GM23338 (cell line): ENCODE measurements at regions not wholly inside any gene's neighbourhood (a gene's known extent, or its start where the extent isn't known, plus 50 kb on each side); places are given as distances from the start of the nearest gene placed in this dataset.
"Not testable (repeated sequence)": the region's sequence is repeated elsewhere in the genome, so short reads cannot be mapped to it uniquely, and the experiment has no call there.

ENCODE experiments used
- ATAC-seq: fragments of 200-7000 bp; cut with Tn5 transposase; 3 replicates; pipeline ENCODE4 v1.9.1; 2020
- DNase-seq: peaks from one replicate; pipeline ENCODE4 v3.0.0-alpha.2; 2015; ENCODE audit warnings: low spot score
- H2AFZ ChIP-seq: fragments of 200-600 bp; sonication (generic); 2 replicates; pipeline ENCODE4 v1.8.0; 2016; ENCODE audit warnings: antibody characterized with exemption, mild to moderate bottlenecking, moderate library complexity
- H3F3A ChIP-seq: fragments of 200-600 bp; sonication (generic); replicated peaks from 2 replicates; pipeline ENCODE4 v1.8.0; 2017; ENCODE audit warnings: antibody characterized with exemption, mixed run types, low read depth
- H3K27ac ChIP-seq: fragments of 200-600 bp; sonication (generic); 2 replicates; pipeline ENCODE4 v1.6.1; 2016; ENCODE audit warnings: low read depth
- H3K27me3 ChIP-seq: fragments of 200-600 bp; sonication (generic); 2 replicates; pipeline ENCODE4 v1.8.0; 2016; ENCODE audit warnings: mild to moderate bottlenecking, mixed run types, moderate library complexity; ENCODE audit not compliant: insufficient read depth
- H3K36me3 ChIP-seq: fragments of 200-600 bp; sonication (generic); 2 replicates; pipeline ENCODE4 v1.8.0; 2016; ENCODE audit warnings: mild to moderate bottlenecking; ENCODE audit not compliant: insufficient read depth
- H3K4me1 ChIP-seq: fragments of 200-600 bp; sonication (generic); 2 replicates; pipeline ENCODE4 v1.8.0; 2016; ENCODE audit warnings: mild to moderate bottlenecking, moderate library complexity; ENCODE audit not compliant: insufficient read depth
- H3K4me2 ChIP-seq: fragments of 200-600 bp; sonication (generic); 2 replicates; pipeline ENCODE4 v1.7.1; 2017; ENCODE audit warnings: mixed run types
- H3K4me3 ChIP-seq: fragments of 200-600 bp; sonication (generic); 2 replicates; pipeline ENCODE4 v1.6.1; 2016; ENCODE audit warnings: mixed run types
- H3K79me2 ChIP-seq: fragments of 200-600 bp; sonication (generic); replicated peaks from 2 replicates; pipeline ENCODE4 v1.8.0; 2017; ENCODE audit warnings: mild to moderate bottlenecking; ENCODE audit not compliant: insufficient read depth
- H3K9me2 ChIP-seq: fragments of 200-600 bp; sonication (generic); 2 replicates; pipeline ENCODE4 v1.8.0; 2017; ENCODE audit not compliant: insufficient read depth
- H4K20me1 ChIP-seq: fragments of 200-600 bp; sonication (generic); replicated peaks from 2 replicates; pipeline ENCODE4 v1.8.0; 2017; ENCODE audit warnings: mild to moderate bottlenecking; ENCODE audit not compliant: insufficient read depth
- H3K27ac Mint-ChIP-seq: 2 replicates; pipeline ENCODE4 v1.8.0; 2020; ENCODE audit warnings: inconsistent platforms, mild to moderate bottlenecking, moderate library complexity, mixed read lengths
- H3K27me3 Mint-ChIP-seq: 3 replicates; pipeline ENCODE4 v1.8.0; 2022; ENCODE audit warnings: low read depth, mild to moderate bottlenecking, moderate library complexity, mixed read lengths, inconsistent platforms; ENCODE audit not compliant: insufficient read depth, poor library complexity
- H3K36me3 Mint-ChIP-seq: 3 replicates; pipeline ENCODE4 v1.8.0; 2021; ENCODE audit warnings: low read depth, mild to moderate bottlenecking, inconsistent platforms, moderate library complexity, mixed read lengths
- H3K4me1 Mint-ChIP-seq: 3 replicates; pipeline ENCODE4 v1.8.0; 2020; ENCODE audit warnings: mild to moderate bottlenecking, inconsistent platforms, mixed read lengths
- H3K4me3 Mint-ChIP-seq: 3 replicates; pipeline ENCODE4 v1.8.0; 2021; ENCODE audit warnings: moderate library complexity, mild to moderate bottlenecking, inconsistent platforms, mixed read lengths
- H3K9me3 Mint-ChIP-seq: 3 replicates; pipeline ENCODE4 v1.8.0; 2020; ENCODE audit warnings: moderate library complexity, mild to moderate bottlenecking, inconsistent platforms, mixed read lengths
- ETS1 ChIP-seq: IDR thresholded peaks from 2 replicates; pipeline ENCODE4 v1.6.1; 2016; ENCODE audit warnings: antibody characterized with exemption
- EZH2 ChIP-seq: fragments of 200-600 bp; sonication (generic); IDR thresholded peaks from one replicate; pipeline ENCODE4 v1.8.0; 2017; ENCODE audit warnings: antibody characterized with exemption, mild to moderate bottlenecking, low read depth; ENCODE audit not compliant: unreplicated experiment
- EZH2phosphoT487 ChIP-seq: fragments of 200-600 bp; sonication (generic); IDR thresholded peaks from one replicate; pipeline ENCODE4 v1.8.1; 2018; ENCODE audit warnings: antibody characterized with exemption; ENCODE audit not compliant: unreplicated experiment
- JUNB ChIP-seq: IDR thresholded peaks from one replicate; pipeline ENCODE4 v1.6.1; 2016; ENCODE audit warnings: antibody characterized with exemption; ENCODE audit not compliant: unreplicated experiment
- POLR2AphosphoS5 ChIP-seq: IDR thresholded peaks from 2 replicates; pipeline ENCODE4 v1.6.1; 2016; ENCODE audit warnings: antibody characterized with exemption, low read depth
- REST ChIP-seq: IDR thresholded peaks from one replicate; pipeline ENCODE4 v1.6.1; 2018; ENCODE audit warnings: antibody characterized with exemption; ENCODE audit not compliant: unreplicated experiment
- STAT1 ChIP-seq: IDR thresholded peaks from one replicate; pipeline ENCODE4 v1.6.1; 2016; ENCODE audit warnings: antibody characterized with exemption; ENCODE audit not compliant: unreplicated experiment
- ZNF114 ChIP-seq: fragments of 250-450 bp; sonication (Bioruptor Pico); IDR thresholded peaks from 2 replicates; pipeline ENCODE4 v1.5.0; 2020; ENCODE audit warnings: mild to moderate bottlenecking, moderate library complexity
- ZNF331 ChIP-seq: fragments of 250-450 bp; sonication (Bioruptor Pico); IDR thresholded peaks from 2 replicates; pipeline ENCODE4 v1.5.0; 2020; ENCODE audit warnings: low read depth, mild to moderate bottlenecking, moderate library complexity

GRCh38 chr7:79598351-79598750 is 144.9 kb upstream of the MAGI2 start:
- Mint-ChIP-seq H3K36me3 (no peaks in the 10 kb centered on the region), H3K4me1 (no peaks in the 10 kb centered on the region)
- no peak for ATAC-seq

GRCh38 chr7:79594671-79595070 is 141.2 kb upstream of the MAGI2 start:
- H3K36me3 Mint-ChIP-seq, H3K27ac Mint-ChIP-seq, H3K4me2 ChIP-seq, H3K9me3 Mint-ChIP-seq, DNase-seq, H2AFZ ChIP-seq, H3F3A ChIP-seq, H3K79me2 ChIP-seq, H4K20me1 ChIP-seq, ATAC-seq, H3K27ac ChIP-seq, H3K4me1 Mint-ChIP-seq, H3K4me3 Mint-ChIP-seq, H3K36me3 ChIP-seq, H3K27me3 Mint-ChIP-seq, H3K9me2 ChIP-seq, H3K27me3 ChIP-seq, H3K4me1 ChIP-seq, H3K4me3 ChIP-seq: not testable (repeated sequence)

More at GRCh38 chr7:79598351-79598750, 144.9 kb upstream of the MAGI2 start:
- H3K27ac ChIP-seq: no peak overlapping the region
- H3K4me1 ChIP-seq: no peaks in the 10 kb centered on the region
- no peaks in the 10 kb centered on the region for H3F3A ChIP-seq
- H3K9me3 Mint-ChIP-seq: no peaks in the 10 kb centered on the region
- TF ChIP-seq STAT1 (no peak), JUNB (no peak), ETS1 (no peak), POLR2AphosphoS5 (no peak)
- H3K79me2 ChIP-seq: no peaks in the 10 kb centered on the region
- H3K27me3 Mint-ChIP-seq: no peaks in the 10 kb centered on the region
- no peak overlapping the region for H3K4me3 ChIP-seq
- H3K4me2 ChIP-seq: no peak overlapping the region
- H3K36me3 ChIP-seq: no peaks in the 10 kb centered on the region
- H4K20me1 ChIP-seq: no peaks in the 10 kb centered on the region
- H2AFZ ChIP-seq: no peak overlapping the region
- DNase-seq: no peak
- H3K27me3 ChIP-seq: no peaks in the 10 kb centered on the region
- no peaks in the 10 kb centered on the region for H3K9me2 ChIP-seq
- no peak overlapping the region for H3K27ac Mint-ChIP-seq
- H3K4me3 Mint-ChIP-seq: no peak overlapping the region

GRCh38 chr7:79593866-79594301 is 140.4 kb upstream of the MAGI2 start:
- H3K9me2 ChIP-seq: no peaks in the 10 kb centered on the region
- no peak overlapping the region for H3K27ac ChIP-seq
- H3K4me2 ChIP-seq: no peak overlapping the region
- TF ChIP-seq REST (no peak), ZNF331 (CRISPR knock-in tag) (no peak), ZNF114 (no peak), EZH2 (no peak), STAT1 (no peak), EZH2phosphoT487 (no peak)
- Mint-ChIP-seq H3K27ac (no peak overlapping the region), H3K9me3 (no peaks in the 10 kb centered on the region), H3K36me3 (no peaks in the 10 kb centered on the region), H3K4me1 (no peaks in the 10 kb centered on the region), H3K27me3 (peaks cover 1% of the 10 kb centered on the region), H3K4me3 (no peak overlapping the region)
- H3F3A ChIP-seq: no peaks in the 10 kb centered on the region
- no peak for ATAC-seq
- no peak overlapping the region for H3K4me3 ChIP-seq
- no peak for DNase-seq
- H4K20me1 ChIP-seq: no peaks in the 10 kb centered on the region
- no peaks in the 10 kb centered on the region for H3K79me2 ChIP-seq
- no peaks in the 10 kb centered on the region for H3K27me3 ChIP-seq
- no peaks in the 10 kb centered on the region for H3K4me1 ChIP-seq
- H3K36me3 ChIP-seq: no peaks in the 10 kb centered on the region
- no peak overlapping the region for H2AFZ ChIP-seq
